ENCODE measurements at regions not wholly inside any gene's neighbourhood (a gene's known extent, or its start where the extent isn't known, plus 50 kb on each side); places are given as distances from the start of the nearest gene placed in this dataset.

GRCh38 chr11:115649461-115649860, 145.2 kb upstream of the CADM1 start:
- no peak overlapping the region for H3K4me2 ChIP-seq
- TF ChIP-seq YY1 (IDR thresholded peaks at IDR 0.05; ENCODE audit: low read depth), result no peak
- TF ChIP-seq FOXM1 (IDR thresholded peaks at IDR 0.05; ENCODE audit: low read depth), result no peak
- no peak for TF ChIP-seq TEAD4 (IDR thresholded peaks at IDR 0.05; ENCODE audit: borderline replicate concordance, insufficient read depth)
- TF ChIP-seq FOSL2 (IDR thresholded peaks at IDR 0.05; ENCODE audit: borderline replicate concordance, low read depth), result no peak
- no peak for TF ChIP-seq USF1 (IDR thresholded peaks at IDR 0.05; ENCODE audit: borderline replicate concordance, low read depth)
- no peak for TF ChIP-seq RFX5 (IDR thresholded peaks at IDR 0.05; ENCODE audit: low read length)
- no peak for TF ChIP-seq JUND (IDR thresholded peaks at IDR 0.05)
- no peak for TF ChIP-seq EZH2phosphoT487 (IDR thresholded peaks at IDR 0.05; ENCODE audit: borderline replicate concordance, low read depth)
- TF ChIP-seq EP300 (IDR thresholded peaks at IDR 0.05; ENCODE audit: borderline replicate concordance in 1 of 2, low read depth in 1 of 2, low read length in 1 of 2), result no peak
- TF ChIP-seq CTCF (IDR thresholded peaks at IDR 0.05), result no peak
- no peak for TF ChIP-seq RXRA (IDR thresholded peaks at IDR 0.05; ENCODE audit: borderline replicate concordance, low read depth)
- no peak for TF ChIP-seq GABPA (IDR thresholded peaks at IDR 0.05; ENCODE audit: low read depth)
- TF ChIP-seq NRF1 (IDR thresholded peaks at IDR 0.05; ENCODE audit: low read depth, low read length), result no peak
- TF ChIP-seq RCOR1 (IDR thresholded peaks at IDR 0.05; ENCODE audit: low read length), result no peak
- no peak for TF ChIP-seq FOXJ3 (CRISPR knock-in tag; IDR thresholded peaks at IDR 0.05)
- no peak for TF ChIP-seq POLR2AphosphoS5 (IDR thresholded peaks at IDR 0.05; ENCODE audit: low read depth, low read length)
- no peak for TF ChIP-seq CHD2 (IDR thresholded peaks at IDR 0.05; ENCODE audit: low read length, partially characterized antibody)
- no peak for TF ChIP-seq ELF1 (IDR thresholded peaks at IDR 0.05)
- no peak for TF ChIP-seq ZBTB33 (IDR thresholded peaks at IDR 0.05; ENCODE audit: borderline replicate concordance, low read depth)
- no peak for DNase-seq
- WGBS (ENCODE audit: low lambda C conversion rate), result 57% methylated on average over 5 of the region's 5 CpGs
- H3K27me3 ChIP-seq (ENCODE audit: insufficient read depth), result no peaks in the 10 kb centered on the region; the same call in 1 of the 2 replicates
- H3K4me3 ChIP-seq (ENCODE audit: low read depth in 2 of 2, low read length in 1 of 2), result no peak overlapping the region
- no peak overlapping the region for H2AFZ ChIP-seq (ENCODE audit: low read depth)
- POLR2A ChIA-PET, result no interaction called here
- no peaks in the 10 kb centered on the region for H3K9me2 ChIP-seq
- no peaks in the 10 kb centered on the region for H3F3A ChIP-seq (replicated peaks; ENCODE audit: insufficient read depth)
- peaks cover 0 to 11% of the 10 kb centered on the region in 2 experiments; a peak in 1 of 4 replicates for H3K4me1 ChIP-seq (ENCODE audit: control insufficient read depth in 1 of 2, insufficient read depth in 2 of 2, low read depth in 1 of 2, low read length in 1 of 2)
- no peaks in the 10 kb centered on the region for H3K36me3 ChIP-seq (replicated peaks in 1 of 2; ENCODE audit: control insufficient read depth in 1 of 2, insufficient read depth in 2 of 2, low read length in 1 of 2)
- CTCF ChIA-PET, result interaction anchor here (1.8 kb wide), 1 partner anchor 8 kb away, joined by 3 read pairs; no protein-coding TSS in a partner anchor
- H3K9ac ChIP-seq, result no peak overlapping the region
- no peak overlapping the region for H3K27ac ChIP-seq (ENCODE audit: low read depth in 2 of 2, low read length in 1 of 2)
- no peaks in the 10 kb centered on the region for H3K79me2 ChIP-seq (ENCODE audit: insufficient read depth)
- no peaks in the 10 kb centered on the region for H4K20me1 ChIP-seq (ENCODE audit: insufficient read depth)
- no peaks in the 10 kb centered on the region for H3K9me3 ChIP-seq

Measured in SK-N-SH (cell line).